Chondrocyte (in vitro differentiated cells): ENCODE measurements at regions not wholly inside any gene's neighbourhood (a gene's known extent, or its start where the extent isn't known, plus 50 kb on each side); places are given as distances from the start of the nearest gene placed in this dataset.

Source experiments
- DNase-seq: peaks from one replicate; pipeline ENCODE4 v3.0.0; 2021; ENCODE audit warnings: mixed read lengths, low spot score
- H3K27ac Mint-ChIP-seq: one replicate; pipeline ENCODE4 v1.8.0; 2021; ENCODE audit warnings: mild to moderate bottlenecking, moderate library complexity, mixed read lengths; ENCODE audit not compliant: unreplicated experiment
- H3K27me3 Mint-ChIP-seq: 2 replicates; pipeline ENCODE4 v1.8.0; 2021; ENCODE audit warnings: low read depth, mixed read lengths
- H3K36me3 Mint-ChIP-seq: 2 replicates; pipeline ENCODE4 v1.8.0; 2021; ENCODE audit warnings: low read depth, mixed read lengths
- H3K4me1 Mint-ChIP-seq: 2 replicates; pipeline ENCODE4 v1.8.0; 2021; ENCODE audit warnings: low read depth, mild to moderate bottlenecking, mixed read lengths
- H3K4me3 Mint-ChIP-seq: one replicate; pipeline ENCODE4 v1.8.0; 2021; ENCODE audit warnings: mild to moderate bottlenecking, moderate library complexity, mixed read lengths; ENCODE audit not compliant: unreplicated experiment
- H3K9me3 Mint-ChIP-seq: 2 replicates; pipeline ENCODE4 v1.8.0; 2021; ENCODE audit warnings: low read depth, mixed read lengths
- CTCF ChIP-seq: fragments of 200-600 bp; sonication (generic); IDR thresholded peaks from 2 replicates; pipeline ENCODE4 v1.5.0; 2021; ENCODE audit warnings: antibody characterized with exemption, mild to moderate bottlenecking, moderate library complexity

DNA sequence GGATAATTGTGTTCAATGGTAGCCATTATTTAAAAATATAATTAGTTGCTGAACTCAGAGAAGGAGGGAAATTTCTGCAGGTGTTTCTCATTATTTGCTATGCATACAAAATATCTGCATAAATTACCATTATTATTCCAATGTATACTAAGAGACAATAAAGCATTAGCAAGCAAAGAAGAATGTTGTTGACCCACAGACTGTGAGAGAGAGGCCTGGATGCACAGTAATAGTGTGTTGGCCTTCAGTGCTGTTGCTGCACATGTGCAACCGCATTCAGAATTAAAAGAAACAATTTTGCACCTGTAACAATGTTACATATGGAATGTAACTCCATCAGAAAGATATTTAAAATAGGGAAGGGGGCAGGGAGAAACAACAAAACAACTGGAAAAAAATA lies 155.6 kb upstream of the KCNH8 start:
- peaks cover 2% of the 10 kb centered on the region for H3K9me3 Mint-ChIP-seq
- no peak for DNase-seq
- no peak for TF ChIP-seq CTCF
- H3K4me1 Mint-ChIP-seq, result no peaks in the 10 kb centered on the region
- H3K27me3 Mint-ChIP-seq, result peaks cover 8% of the 10 kb centered on the region
- H3K36me3 Mint-ChIP-seq, result no peaks in the 10 kb centered on the region
- no peak overlapping the region for H3K27ac Mint-ChIP-seq
- H3K4me3 Mint-ChIP-seq, result no peak overlapping the region

DNA sequence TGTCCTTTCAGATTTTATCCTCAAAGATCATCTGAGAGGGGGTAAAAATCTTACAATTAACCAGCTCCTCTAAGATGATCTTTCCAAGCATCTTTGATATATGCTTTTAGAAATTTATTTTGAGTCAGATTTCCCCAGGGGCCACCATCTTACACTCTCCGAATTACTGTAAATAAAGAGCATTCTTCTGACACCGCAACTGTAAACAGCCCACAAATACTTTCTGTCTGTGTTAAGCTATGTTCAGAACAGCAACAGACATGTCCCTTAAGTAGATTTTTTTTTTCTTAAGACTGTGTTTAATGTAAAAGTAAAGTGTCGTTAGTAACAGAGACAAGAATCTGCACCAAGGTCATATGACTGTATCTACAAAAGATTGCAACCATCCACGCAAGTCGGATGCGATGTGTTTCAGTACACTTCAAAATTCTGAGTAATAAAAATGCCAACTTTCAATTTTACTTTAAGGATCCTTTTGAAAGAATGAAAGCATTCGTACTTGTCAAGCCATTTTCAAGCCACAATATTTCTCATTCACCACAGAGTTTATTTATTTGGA lies 159.0 kb upstream of the KCNH8 start:
- H3K36me3 Mint-ChIP-seq, result no peaks in the 10 kb centered on the region
- peaks cover 5% of the 10 kb centered on the region for H3K27me3 Mint-ChIP-seq
- H3K4me3 Mint-ChIP-seq, result no peak overlapping the region
- TF ChIP-seq CTCF, result no peak
- H3K4me1 Mint-ChIP-seq, result no peaks in the 10 kb centered on the region
- no peaks in the 10 kb centered on the region for H3K9me3 Mint-ChIP-seq
- DNase-seq, result no peak
- no peak overlapping the region for H3K27ac Mint-ChIP-seq

GRCh38 chr3:18988614-18989229 lies 159.6 kb upstream of the KCNH8 start:
- Mint-ChIP-seq H3K27ac (no peak overlapping the region), H3K36me3 (no peaks in the 10 kb centered on the region), H3K9me3 (no peaks in the 10 kb centered on the region), H3K4me3 (no peak overlapping the region), H3K27me3 (peaks cover 5% of the 10 kb centered on the region), H3K4me1 (no peaks in the 10 kb centered on the region)
- no peak for DNase-seq
- peak; percentile 78 for TF ChIP-seq CTCF

DNA sequence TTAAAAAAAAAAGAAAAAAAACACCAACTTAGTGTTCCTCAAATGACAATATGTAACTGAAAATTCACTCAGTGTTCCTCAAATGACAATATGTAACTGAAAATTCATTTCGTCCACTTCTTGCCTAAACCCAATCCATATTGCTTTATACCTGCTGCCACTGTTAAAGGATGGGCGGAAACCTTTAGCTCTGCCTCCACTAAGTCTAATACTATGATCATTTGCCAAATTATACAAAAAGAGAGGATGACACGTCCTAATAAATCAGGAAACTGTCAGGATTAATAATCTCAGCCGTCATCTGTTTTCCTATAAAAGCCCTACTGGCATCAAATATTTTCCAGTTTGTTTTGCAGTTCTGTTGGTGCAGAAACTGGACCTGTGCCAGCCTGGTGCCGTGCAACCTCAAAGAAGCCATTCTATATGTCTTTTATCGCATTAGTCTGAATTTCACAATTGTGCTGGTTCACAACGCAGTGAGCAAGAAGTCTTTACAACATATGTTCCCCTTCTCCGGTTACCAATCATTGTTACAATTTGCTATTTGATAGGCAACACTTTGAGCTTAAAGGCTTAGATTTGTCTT lies 160.4 kb upstream of the KCNH8 start:
- TF ChIP-seq CTCF, result no peak
- H3K4me3 Mint-ChIP-seq, result no peak overlapping the region
- H3K4me1 Mint-ChIP-seq, result no peaks in the 10 kb centered on the region
- peaks cover 5% of the 10 kb centered on the region for H3K27me3 Mint-ChIP-seq
- H3K27ac Mint-ChIP-seq, result no peak overlapping the region
- H3K9me3 Mint-ChIP-seq, result no peaks in the 10 kb centered on the region
- no peaks in the 10 kb centered on the region for H3K36me3 Mint-ChIP-seq
- DNase-seq, result no peak

DNA sequence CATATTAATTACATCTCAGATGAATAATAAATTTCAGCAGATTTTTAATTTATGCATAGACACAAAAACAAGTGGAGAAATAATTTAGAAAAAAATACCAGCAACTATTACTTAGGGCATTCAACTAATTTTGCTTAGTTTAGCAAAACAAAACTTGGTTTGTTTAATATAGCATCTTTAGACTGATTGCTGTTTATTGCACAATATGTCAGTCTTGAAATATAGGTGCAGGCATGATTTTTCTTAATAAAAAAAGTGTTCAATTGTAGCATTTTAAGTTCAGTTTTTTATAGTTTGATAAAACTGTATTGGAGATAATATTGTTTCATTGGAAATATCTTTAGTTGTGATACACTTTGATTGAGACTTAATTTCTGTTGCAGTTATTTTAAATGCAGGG lies 161.2 kb upstream of the KCNH8 start:
- no peak for DNase-seq
- no peaks in the 10 kb centered on the region for H3K36me3 Mint-ChIP-seq
- no peak overlapping the region for H3K27ac Mint-ChIP-seq
- H3K9me3 Mint-ChIP-seq, result peaks cover 3% of the 10 kb centered on the region
- no peak for TF ChIP-seq CTCF
- H3K4me3 Mint-ChIP-seq, result no peak overlapping the region
- no peaks in the 10 kb centered on the region for H3K4me1 Mint-ChIP-seq
- peaks cover 5% of the 10 kb centered on the region for H3K27me3 Mint-ChIP-seq
